ENCODE measurements at regions not wholly inside any gene's neighbourhood (a gene's known extent, or its start where the extent isn't known, plus 50 kb on each side); places are given as distances from the start of the nearest gene placed in this dataset.

DNA sequence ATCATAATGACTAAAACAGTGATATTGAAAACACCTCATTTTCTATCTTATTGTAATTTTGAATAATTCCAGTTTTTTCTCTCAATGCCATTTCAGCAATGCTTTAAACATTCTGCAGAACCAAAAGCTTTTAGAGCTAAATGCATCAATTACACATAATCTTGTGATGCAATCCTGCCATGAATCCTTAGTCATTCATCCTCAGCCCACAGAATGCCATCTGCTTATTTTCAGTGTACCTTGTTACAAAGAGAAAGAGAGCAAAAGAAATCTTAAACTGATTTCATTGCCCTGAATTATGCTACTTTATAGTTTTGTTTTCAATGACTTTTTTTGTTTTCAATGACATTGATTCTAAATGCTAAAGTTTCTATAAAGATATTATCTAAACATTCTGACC lies 1234.8 kb upstream of the C9orf72 start:
- TF ChIP-seq, protein P1, sequence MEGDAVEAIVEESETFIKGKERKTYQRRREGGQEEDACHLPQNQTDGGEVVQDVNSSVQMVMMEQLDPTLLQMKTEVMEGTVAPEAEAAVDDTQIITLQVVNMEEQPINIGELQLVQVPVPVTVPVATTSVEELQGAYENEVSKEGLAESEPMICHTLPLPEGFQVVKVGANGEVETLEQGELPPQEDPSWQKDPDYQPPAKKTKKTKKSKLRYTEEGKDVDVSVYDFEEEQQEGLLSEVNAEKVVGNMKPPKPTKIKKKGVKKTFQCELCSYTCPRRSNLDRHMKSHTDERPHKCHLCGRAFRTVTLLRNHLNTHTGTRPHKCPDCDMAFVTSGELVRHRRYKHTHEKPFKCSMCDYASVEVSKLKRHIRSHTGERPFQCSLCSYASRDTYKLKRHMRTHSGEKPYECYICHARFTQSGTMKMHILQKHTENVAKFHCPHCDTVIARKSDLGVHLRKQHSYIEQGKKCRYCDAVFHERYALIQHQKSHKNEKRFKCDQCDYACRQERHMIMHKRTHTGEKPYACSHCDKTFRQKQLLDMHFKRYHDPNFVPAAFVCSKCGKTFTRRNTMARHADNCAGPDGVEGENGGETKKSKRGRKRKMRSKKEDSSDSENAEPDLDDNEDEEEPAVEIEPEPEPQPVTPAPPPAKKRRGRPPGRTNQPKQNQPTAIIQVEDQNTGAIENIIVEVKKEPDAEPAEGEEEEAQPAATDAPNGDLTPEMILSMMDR (conservative IDR thresholded peaks at IDR 0.05; ENCODE audit: low read depth, low read length) = no peak
- no peak for TF ChIP-seq MAZ (IDR thresholded peaks at IDR 0.05; ENCODE audit: borderline replicate concordance, low read depth, low read length)
